ENCODE measurements at regions not wholly inside any gene's neighbourhood (a gene's known extent, or its start where the extent isn't known, plus 50 kb on each side); places are given as distances from the start of the nearest gene placed in this dataset.
"Not testable (repeated sequence)": the region's sequence is repeated elsewhere in the genome, so short reads cannot be mapped to it uniquely, and the experiment has no call there.

GRCh38 chr14:22276913-22277816 is 311.9 kb downstream of the DAD1 start:
- in situ Hi-C loops (cut with MboI; ENCODE audit: low sequenced_read_pairs) = no loop called here

- in situ Hi-C loops (cut with MboI; ENCODE audit: low sequenced_read_pairs) = no loop called here
Observed at GRCh38 chr14:22271838-22272799, 316.9 kb downstream of the DAD1 start.

- in situ Hi-C loops (cut with MboI; ENCODE audit: low sequenced_read_pairs) = no loop called here
Observed at GRCh38 chr14:22268875-22269274, 320.1 kb downstream of the DAD1 start.

- in situ Hi-C loops (cut with MboI; ENCODE audit: low sequenced_read_pairs) = no loop called here
Observed at GRCh38 chr14:22266683-22267082, 322.3 kb downstream of the DAD1 start.

GRCh38 chr14:22266142-22266442 is 322.9 kb downstream of the DAD1 start:
- in situ Hi-C loops (cut with MboI; ENCODE audit: low sequenced_read_pairs) = no loop called here

- in situ Hi-C loops (cut with MboI; ENCODE audit: low sequenced_read_pairs) = no loop called here
Observed at GRCh38 chr14:22265319-22266141, 323.5 kb downstream of the DAD1 start.

GRCh38 chr14:22264759-22265158 is 324.3 kb downstream of the DAD1 start:
- in situ Hi-C loops (cut with MboI; ENCODE audit: low sequenced_read_pairs) = no loop called here

- in situ Hi-C loops (cut with MboI; ENCODE audit: low sequenced_read_pairs) = no loop called here
Observed at GRCh38 chr14:22263961-22264360, 325.1 kb downstream of the DAD1 start.

- in situ Hi-C loops (cut with MboI; ENCODE audit: low sequenced_read_pairs) = no loop called here
Observed at GRCh38 chr14:22262881-22263280, 326.1 kb downstream of the DAD1 start.

- in situ Hi-C loops (cut with MboI; ENCODE audit: low sequenced_read_pairs) = no loop called here
Observed at GRCh38 chr14:22255017-22255950, 333.7 kb downstream of the DAD1 start.

GRCh38 chr14:22252686-22253085 is 336.3 kb downstream of the DAD1 start:
- in situ Hi-C loops (cut with MboI; ENCODE audit: low sequenced_read_pairs) = no loop called here

- in situ Hi-C loops (cut with MboI; ENCODE audit: low sequenced_read_pairs) = no loop called here
Observed at GRCh38 chr14:22251090-22251489, 337.9 kb downstream of the DAD1 start.

- in situ Hi-C loops (cut with MboI; ENCODE audit: low sequenced_read_pairs) = no loop called here
Observed at GRCh38 chr14:22249770-22250169, 339.3 kb downstream of the DAD1 start.

- in situ Hi-C loops (cut with MboI; ENCODE audit: low sequenced_read_pairs) = no loop called here
Observed at GRCh38 chr14:22243971-22244581, 344.9 kb downstream of the DAD1 start.

GRCh38 chr14:22238320-22238719 is 350.7 kb downstream of the DAD1 start:
- in situ Hi-C loops (cut with MboI; ENCODE audit: low sequenced_read_pairs) = not testable (repeated sequence)

GRCh38 chr14:22233377-22233776 is 355.6 kb downstream of the DAD1 start:
- in situ Hi-C loops (cut with MboI; ENCODE audit: low sequenced_read_pairs) = no loop called here

GRCh38 chr14:22232933-22233332 is 356.1 kb downstream of the DAD1 start:
- in situ Hi-C loops (cut with MboI; ENCODE audit: low sequenced_read_pairs) = no loop called here

- in situ Hi-C loops (cut with MboI; ENCODE audit: low sequenced_read_pairs) = no loop called here
Observed at GRCh38 chr14:22232486-22232885, 356.5 kb downstream of the DAD1 start.

GRCh38 chr14:22231018-22231417 is 358.0 kb downstream of the DAD1 start:
- in situ Hi-C loops (cut with MboI; ENCODE audit: low sequenced_read_pairs) = no loop called here
